Neural cell (in vitro differentiated cells): ENCODE measurements at regions not wholly inside any gene's neighbourhood (a gene's known extent, or its start where the extent isn't known, plus 50 kb on each side); places are given as distances from the start of the nearest gene placed in this dataset.

Experiments used
- H2AFZ ChIP-seq: fragments of 200-600, 300-800 bp; sonication (generic), shearing (Covaris generic); 2 replicates; pipeline ENCODE4 v1.6.0; 2014; ENCODE audit warnings: low read depth, mild to moderate bottlenecking, antibody characterized with exemption, low read length, moderate library complexity
- H3F3A ChIP-seq: fragments of 200-600 bp; shearing (Covaris generic); 2 replicates; pipeline ENCODE4 v1.6.1; 2016; ENCODE audit warnings: mild to moderate bottlenecking, moderate library complexity, mixed read lengths, antibody characterized with exemption, low read length; ENCODE audit not compliant: insufficient read depth, poor library complexity, severe bottlenecking
- H3K27ac ChIP-seq: fragments of 200-600, 300-800 bp; sonication (generic), shearing (Covaris generic); 2 replicates; pipeline ENCODE4 v1.5.1; 2014; ENCODE audit warnings: mild to moderate bottlenecking, low read length, moderate library complexity
- H3K27me3 ChIP-seq: fragments of 300-800, 200-600 bp; sonication (generic), shearing (Covaris generic); 2 replicates; pipeline ENCODE4 v1.6.0; 2014; ENCODE audit warnings: mild to moderate bottlenecking, low read depth, low read length, moderate library complexity; ENCODE audit not compliant: insufficient read depth
- H3K36me3 ChIP-seq: fragments of 300-800, 200-600 bp; sonication (generic), shearing (Covaris generic); 2 replicates; pipeline ENCODE4 v1.5.1; 2014; ENCODE audit warnings: mild to moderate bottlenecking, antibody characterized with exemption, low read length, moderate library complexity; ENCODE audit not compliant: insufficient read depth
- H3K4me2 ChIP-seq: fragments of 300-800, 200-600 bp; sonication (generic), shearing (Covaris generic); 2 replicates; pipeline ENCODE4 v1.6.0; 2014; ENCODE audit warnings: mild to moderate bottlenecking, low read length
- H3K4me3 ChIP-seq: fragments of 300-800, 200-600 bp; sonication (generic), shearing (Covaris generic); 2 replicates; pipeline ENCODE4 v1.5.1; 2014; ENCODE audit warnings: mild to moderate bottlenecking, low read length, moderate library complexity
- H3K79me2 ChIP-seq: fragments of 200-600 bp; shearing (Covaris generic); replicated peaks from 2 replicates; pipeline ENCODE4 v1.6.0; 2014; ENCODE audit warnings: mild to moderate bottlenecking, low read length, moderate library complexity; ENCODE audit not compliant: insufficient read depth
- H3K9ac ChIP-seq: fragments of 300-800, 200-600 bp; sonication (generic), shearing (Covaris generic); 2 replicates; pipeline ENCODE4 v1.6.1; 2016; ENCODE audit warnings: mild to moderate bottlenecking, low read length, mixed read lengths
- H3K9me2 ChIP-seq: fragments of 200-600 bp; shearing (Covaris generic); 2 replicates; pipeline ENCODE4 v1.6.1; 2016; ENCODE audit warnings: mild to moderate bottlenecking, low read length, mixed read lengths; ENCODE audit not compliant: insufficient read depth
- H3K9me3 ChIP-seq: fragments of 200-600, 300-800 bp; sonication (generic), shearing (Covaris generic); 2 replicates; pipeline ENCODE4 v1.6.1; 2016; ENCODE audit warnings: mild to moderate bottlenecking, mixed run types, low read length, moderate library complexity, mixed read lengths
- H4K20me1 ChIP-seq: fragments of 200-600 bp; shearing (Covaris generic); 2 replicates; pipeline ENCODE4 v1.6.1; 2016; ENCODE audit warnings: mild to moderate bottlenecking, mixed run types; ENCODE audit not compliant: insufficient read depth
- EP300 ChIP-seq: fragments of 450-650 bp; conservative IDR thresholded peaks from 2 replicates; pipeline ENCODE4 v1.6.1; 2014; ENCODE audit warnings: antibody characterized with exemption, mild to moderate bottlenecking, moderate library complexity; ENCODE audit not compliant: poor library complexity, severe bottlenecking
- EZH2 ChIP-seq: fragments of 200-600, 300-800 bp; shearing (Covaris generic), sonication (generic); IDR thresholded peaks from 2 replicates; pipeline ENCODE4 v1.6.1; 2014; ENCODE audit warnings: antibody characterized with exemption, low read length, borderline replicate concordance, mild to moderate bottlenecking; ENCODE audit not compliant: insufficient read depth, poor library complexity, severe bottlenecking
- MXI1 ChIP-seq: fragments of 450-650 bp; conservative IDR thresholded peaks from 2 replicates; pipeline ENCODE4 v1.6.1; 2014; ENCODE audit warnings: antibody characterized with exemption, mild to moderate bottlenecking; ENCODE audit not compliant: poor library complexity, severe bottlenecking
- POLR2AphosphoS5 ChIP-seq: IDR thresholded peaks from 2 replicates; pipeline ENCODE4 v1.6.1; 2012
- RAD21 ChIP-seq: fragments of 450-650 bp; conservative IDR thresholded peaks from 2 replicates; pipeline ENCODE4 v1.6.1; 2014; ENCODE audit warnings: antibody characterized with exemption, mild to moderate bottlenecking, moderate library complexity
- SMC3 ChIP-seq: fragments of 450-650 bp; conservative IDR thresholded peaks from 2 replicates; pipeline ENCODE4 v1.6.1; 2014; ENCODE audit warnings: antibody characterized with exemption, mild to moderate bottlenecking, moderate library complexity; ENCODE audit not compliant: poor library complexity
- TAF1 ChIP-seq: IDR thresholded peaks from 2 replicates; pipeline ENCODE4 v1.6.1; 2012; ENCODE audit warnings: low read depth
- TF ChIP-seq, protein P1 (sequence below): fragments of 450-650 bp; IDR thresholded peaks from 2 replicates; pipeline ENCODE4 v1.5.1; 2014; ENCODE audit warnings: antibody characterized with exemption, mild to moderate bottlenecking, moderate library complexity; ENCODE audit not compliant: poor library complexity, severe bottlenecking
- TF ChIP-seq, protein P2 (sequence below): IDR thresholded peaks from 2 replicates; pipeline ENCODE4 v1.6.1; 2012; ENCODE audit warnings: borderline replicate concordance

DNA sequence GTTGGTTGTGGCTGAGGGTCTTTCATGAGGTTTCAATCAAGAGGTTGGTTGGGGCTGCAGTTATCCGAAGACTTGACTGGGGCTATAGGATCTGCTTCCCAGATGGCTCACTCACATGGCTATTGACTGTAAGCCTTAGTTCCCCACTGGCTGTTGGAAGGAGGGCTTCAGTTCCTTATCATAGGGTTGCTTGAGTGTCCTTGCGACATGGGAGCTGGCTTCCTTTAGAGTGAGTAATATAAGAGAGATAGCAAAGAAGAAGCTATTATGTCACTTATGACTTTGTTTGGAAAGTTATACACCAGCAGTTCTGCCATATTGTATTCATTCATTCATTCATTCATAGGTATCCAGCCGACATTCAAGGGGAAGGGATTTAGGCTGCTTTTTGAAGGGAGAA is 121.4 kb upstream of the WSCD1 start:
- Histone ChIP-seq H3K9ac (no peak overlapping the region), H4K20me1 (no peaks in the 10 kb centered on the region), H3K4me2 (no peak overlapping the region), H3K79me2 (no peaks in the 10 kb centered on the region), H2AFZ (no peak overlapping the region), H3K9me2 (no peaks in the 10 kb centered on the region), H3K9me3 (no peaks in the 10 kb centered on the region), H3K4me3 (no peak overlapping the region), H3K27me3 (no peaks in the 10 kb centered on the region), H3K36me3 (no peaks in the 10 kb centered on the region), H3F3A (no peaks in the 10 kb centered on the region), H3K27ac (no peak overlapping the region)
- TF ChIP-seq RAD21, result no peak
- TF ChIP-seq SMC3, result no peak
- TF ChIP-seq MXI1, result no peak
- no peak for TF ChIP-seq POLR2AphosphoS5
- no peak for TF ChIP-seq EZH2
- TF ChIP-seq, protein P1, sequence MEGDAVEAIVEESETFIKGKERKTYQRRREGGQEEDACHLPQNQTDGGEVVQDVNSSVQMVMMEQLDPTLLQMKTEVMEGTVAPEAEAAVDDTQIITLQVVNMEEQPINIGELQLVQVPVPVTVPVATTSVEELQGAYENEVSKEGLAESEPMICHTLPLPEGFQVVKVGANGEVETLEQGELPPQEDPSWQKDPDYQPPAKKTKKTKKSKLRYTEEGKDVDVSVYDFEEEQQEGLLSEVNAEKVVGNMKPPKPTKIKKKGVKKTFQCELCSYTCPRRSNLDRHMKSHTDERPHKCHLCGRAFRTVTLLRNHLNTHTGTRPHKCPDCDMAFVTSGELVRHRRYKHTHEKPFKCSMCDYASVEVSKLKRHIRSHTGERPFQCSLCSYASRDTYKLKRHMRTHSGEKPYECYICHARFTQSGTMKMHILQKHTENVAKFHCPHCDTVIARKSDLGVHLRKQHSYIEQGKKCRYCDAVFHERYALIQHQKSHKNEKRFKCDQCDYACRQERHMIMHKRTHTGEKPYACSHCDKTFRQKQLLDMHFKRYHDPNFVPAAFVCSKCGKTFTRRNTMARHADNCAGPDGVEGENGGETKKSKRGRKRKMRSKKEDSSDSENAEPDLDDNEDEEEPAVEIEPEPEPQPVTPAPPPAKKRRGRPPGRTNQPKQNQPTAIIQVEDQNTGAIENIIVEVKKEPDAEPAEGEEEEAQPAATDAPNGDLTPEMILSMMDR, result no peak
- TF ChIP-seq TAF1, result no peak
- TF ChIP-seq, protein P2, sequence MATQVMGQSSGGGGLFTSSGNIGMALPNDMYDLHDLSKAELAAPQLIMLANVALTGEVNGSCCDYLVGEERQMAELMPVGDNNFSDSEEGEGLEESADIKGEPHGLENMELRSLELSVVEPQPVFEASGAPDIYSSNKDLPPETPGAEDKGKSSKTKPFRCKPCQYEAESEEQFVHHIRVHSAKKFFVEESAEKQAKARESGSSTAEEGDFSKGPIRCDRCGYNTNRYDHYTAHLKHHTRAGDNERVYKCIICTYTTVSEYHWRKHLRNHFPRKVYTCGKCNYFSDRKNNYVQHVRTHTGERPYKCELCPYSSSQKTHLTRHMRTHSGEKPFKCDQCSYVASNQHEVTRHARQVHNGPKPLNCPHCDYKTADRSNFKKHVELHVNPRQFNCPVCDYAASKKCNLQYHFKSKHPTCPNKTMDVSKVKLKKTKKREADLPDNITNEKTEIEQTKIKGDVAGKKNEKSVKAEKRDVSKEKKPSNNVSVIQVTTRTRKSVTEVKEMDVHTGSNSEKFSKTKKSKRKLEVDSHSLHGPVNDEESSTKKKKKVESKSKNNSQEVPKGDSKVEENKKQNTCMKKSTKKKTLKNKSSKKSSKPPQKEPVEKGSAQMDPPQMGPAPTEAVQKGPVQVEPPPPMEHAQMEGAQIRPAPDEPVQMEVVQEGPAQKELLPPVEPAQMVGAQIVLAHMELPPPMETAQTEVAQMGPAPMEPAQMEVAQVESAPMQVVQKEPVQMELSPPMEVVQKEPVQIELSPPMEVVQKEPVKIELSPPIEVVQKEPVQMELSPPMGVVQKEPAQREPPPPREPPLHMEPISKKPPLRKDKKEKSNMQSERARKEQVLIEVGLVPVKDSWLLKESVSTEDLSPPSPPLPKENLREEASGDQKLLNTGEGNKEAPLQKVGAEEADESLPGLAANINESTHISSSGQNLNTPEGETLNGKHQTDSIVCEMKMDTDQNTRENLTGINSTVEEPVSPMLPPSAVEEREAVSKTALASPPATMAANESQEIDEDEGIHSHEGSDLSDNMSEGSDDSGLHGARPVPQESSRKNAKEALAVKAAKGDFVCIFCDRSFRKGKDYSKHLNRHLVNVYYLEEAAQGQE, result no peak
- no peak for TF ChIP-seq EP300

DNA sequence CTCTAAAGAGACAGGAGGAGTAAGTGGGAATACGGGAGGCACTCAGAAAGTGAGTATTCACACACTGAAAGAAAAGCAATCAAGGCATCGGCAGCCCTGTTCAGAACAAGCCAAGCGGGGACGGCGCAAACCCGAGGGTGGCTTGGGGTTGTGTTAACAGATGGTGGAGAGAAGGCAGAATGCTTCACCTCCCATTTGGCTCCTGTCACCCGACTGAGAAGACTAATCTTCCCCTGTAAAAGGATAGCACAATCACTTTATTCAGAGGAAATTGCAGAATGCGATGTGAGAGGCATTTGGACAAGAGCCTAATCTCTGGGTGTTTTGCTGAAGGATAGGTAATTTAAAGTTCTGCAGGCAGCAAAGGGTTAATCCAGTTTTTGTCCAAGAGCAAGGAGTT is 119.3 kb upstream of the WSCD1 start:
- Histone ChIP-seq H3K36me3 (no peaks in the 10 kb centered on the region), H3K4me3 (no peak overlapping the region), H2AFZ (no peak overlapping the region), H3K9me3 (peaks cover 5% of the 10 kb centered on the region), H3K9ac (no peak overlapping the region), H3K27ac (no peak overlapping the region), H3K9me2 (no peaks in the 10 kb centered on the region), H3K4me2 (no peak overlapping the region), H3F3A (no peaks in the 10 kb centered on the region), H4K20me1 (no peaks in the 10 kb centered on the region), H3K79me2 (no peaks in the 10 kb centered on the region), H3K27me3 (no peaks in the 10 kb centered on the region)
- TF ChIP-seq EP300 (no peak), RAD21 (no peak), EZH2 (no peak), SMC3 (no peak), TAF1 (no peak), POLR2AphosphoS5 (no peak), MXI1 (no peak)
- TF ChIP-seq, protein P2, result no peak
- TF ChIP-seq, protein P1, result no peak
